H1 (cell line): ENCODE measurements at regions not wholly inside any gene's neighbourhood (a gene's known extent, or its start where the extent isn't known, plus 50 kb on each side); places are given as distances from the start of the nearest gene placed in this dataset.

Experiments used
- CTCF ChIA-PET: fragments of 300-600 bp; sonication (Branson Sonifier 250); formaldehyde crosslinking; loops from one replicate; lab custom pipeline; 2021; ENCODE audit not compliant: partially characterized antibody; lab: Charles Lee
- POLR2A ChIA-PET: fragments of 300-600 bp; sonication (Branson Sonifier 250); formaldehyde crosslinking; loops from one replicate; lab custom pipeline; 2021; ENCODE audit warnings: inconsistent platforms; ENCODE audit not compliant: partially characterized antibody; lab: Charles Lee
- DNase-seq, 2 experiments: peaks; one replicate each; pipeline versions ENCODE4 v3.0.0 to v3.0.0-alpha.2; 2010 to 2022; ENCODE audit warnings: low spot score in 2 of 2, low read depth in 1 of 2, mixed read lengths in 1 of 2
- FAIRE-seq: peaks from 2 replicates; lab custom pipeline; 2011; peaks lifted over from hg19 to GRCh38; lab: Jason Lieb, UNC
- H2AFZ ChIP-seq: 2 replicates; pipeline ENCODE4 v1.8.1; 2012; ENCODE audit warnings: low read length, inconsistent platforms
- H2AK5ac ChIP-seq: 2 replicates; pipeline ENCODE4 v1.6.1; 2013; ENCODE audit warnings: low read depth, low read length
- H2BK120ac ChIP-seq: replicated peaks from 2 replicates; pipeline ENCODE3; 2013; ENCODE audit warnings: low read depth, low read length, inconsistent platforms
- H2BK12ac ChIP-seq: 2 replicates; pipeline ENCODE4 v1.6.1; 2013; ENCODE audit warnings: low read depth, low read length
- H2BK15ac ChIP-seq: 2 replicates; pipeline ENCODE4 v1.6.1; 2013; ENCODE audit warnings: low read length
- H2BK20ac ChIP-seq: 2 replicates; pipeline ENCODE4 v1.6.1; 2013; ENCODE audit warnings: low read length
- H2BK5ac ChIP-seq: 2 replicates; pipeline ENCODE4 v1.6.1; 2013; ENCODE audit warnings: low read depth, low read length
- H3K14ac ChIP-seq: 2 replicates; pipeline ENCODE4 v1.6.1; 2013; ENCODE audit warnings: inconsistent platforms; ENCODE audit not compliant: insufficient read length
- H3K18ac ChIP-seq: 2 replicates; pipeline ENCODE4 v1.6.1; 2013; ENCODE audit warnings: low read length; ENCODE audit errors: extremely low read depth
- H3K23ac ChIP-seq: 2 replicates; pipeline ENCODE4 v1.6.1; 2013; ENCODE audit warnings: inconsistent platforms; ENCODE audit not compliant: insufficient read length
- H3K23me2 ChIP-seq: 2 replicates; pipeline ENCODE4 v1.6.1; 2013; ENCODE audit warnings: low read depth, low read length
- H3K27ac ChIP-seq: 2 replicates; pipeline ENCODE4 v1.6.1; 2011; ENCODE audit warnings: low read depth, low read length, inconsistent platforms
- H3K27me3 ChIP-seq, 4 experiments: replicated peaks in 1 of 4; 1 replicate in 1 of 4; 2 replicates in 3 of 4; pipeline versions ENCODE4 v1.6.1 to v1.8.1; 2011 to 2013; ENCODE audit warnings: low read length in 3 of 4, mild to moderate bottlenecking in 3 of 4, inconsistent platforms in 2 of 4, mixed read lengths in 2 of 4, moderate library complexity in 1 of 4; ENCODE audit not compliant: control insufficient read depth in 3 of 4, insufficient read depth in 3 of 4; ENCODE audit errors: extremely low read depth in 1 of 4
- H3K36me3 ChIP-seq, 4 experiments: 2 replicates each; pipeline versions ENCODE4 v1.6.1 to v1.8.1; 2011 to 2013; ENCODE audit warnings: mild to moderate bottlenecking in 4 of 4, low read length in 3 of 4, moderate library complexity in 2 of 4, control low read depth in 1 of 4, inconsistent platforms in 1 of 4; ENCODE audit not compliant: insufficient read depth in 4 of 4, control insufficient read depth in 2 of 4
- H3K4ac ChIP-seq: replicated peaks from 2 replicates; pipeline ENCODE3; 2013; ENCODE audit warnings: low read length, low read depth, mixed read lengths, inconsistent platforms; ENCODE audit not compliant: insufficient read length
- H3K4me1 ChIP-seq, 4 experiments: replicated peaks in 1 of 4; 1 replicate in 1 of 4; 2 replicates in 3 of 4; pipeline versions ENCODE4 v1.6.1 to v1.8.1; 2011 to 2013; ENCODE audit warnings: low read length in 3 of 4, inconsistent platforms in 2 of 4, mixed read lengths in 1 of 4; ENCODE audit not compliant: insufficient read depth in 4 of 4, control insufficient read depth in 3 of 4
- H3K4me2 ChIP-seq, 2 experiments: 2 replicates each; pipeline versions ENCODE4 v1.6.1 to v1.8.1; 2011 to 2013; ENCODE audit warnings: low read depth in 2 of 2, low read length in 2 of 2, control low read depth in 1 of 2, inconsistent platforms in 1 of 2, mild to moderate bottlenecking in 1 of 2; ENCODE audit not compliant: insufficient read depth in 1 of 2
- H3K4me3 ChIP-seq, 4 experiments: fragments of 200-600, 300-600 bp in 1 of 4; sonication (generic), shearing (Covaris generic), sonication (Bioruptor Twin) in 1 of 4; 2 replicates each; pipeline versions ENCODE4 v1.5.1 to v1.8.1; 2011 to 2016; ENCODE audit warnings: low read length in 4 of 4, low read depth in 3 of 4, control low read depth in 2 of 4, inconsistent platforms in 2 of 4, mild to moderate bottlenecking in 2 of 4, mixed read lengths in 1 of 4, moderate library complexity in 1 of 4; ENCODE audit not compliant: insufficient read depth in 2 of 4; ENCODE audit errors: extremely low read depth in 1 of 4
- H3K56ac ChIP-seq: replicated peaks from 2 replicates; pipeline ENCODE3; 2013; ENCODE audit warnings: low read depth, mild to moderate bottlenecking, mixed read lengths, low read length, inconsistent platforms; ENCODE audit not compliant: insufficient read length
- H3K79me1 ChIP-seq: 2 replicates; pipeline ENCODE4 v1.6.1; 2013; ENCODE audit warnings: low read depth, low read length, control low read depth
- H3K79me2 ChIP-seq, 2 experiments: 2 replicates each; pipeline versions ENCODE4 v1.6.1 to v1.8.1; 2012 to 2013; ENCODE audit warnings: low read length in 2 of 2, mild to moderate bottlenecking in 2 of 2, inconsistent platforms in 1 of 2; ENCODE audit not compliant: insufficient read depth in 2 of 2, control insufficient read depth in 1 of 2
- H3K9ac ChIP-seq, 4 experiments: replicated peaks in 1 of 4; 1 replicate in 1 of 4; 2 replicates in 3 of 4; pipeline versions ENCODE4 v1.6.1 to v1.8.1; 2011 to 2013; ENCODE audit warnings: low read depth in 3 of 4, low read length in 3 of 4, control low read depth in 2 of 4, mild to moderate bottlenecking in 2 of 4, moderate library complexity in 2 of 4, inconsistent platforms in 1 of 4; ENCODE audit errors: extremely low read depth in 1 of 4
- H3K9me3 ChIP-seq, 2 experiments: 2 replicates each; pipeline versions ENCODE4 v1.6.1 to v1.8.1; 2012 to 2013; ENCODE audit warnings: mild to moderate bottlenecking in 2 of 2, moderate library complexity in 2 of 2, control low read depth in 1 of 2, inconsistent platforms in 1 of 2, low read depth in 1 of 2, low read length in 1 of 2, mixed read lengths in 1 of 2; ENCODE audit not compliant: insufficient read depth in 2 of 2
- H4K20me1 ChIP-seq, 2 experiments: replicated peaks in 1 of 2; 2 replicates each; pipeline versions ENCODE3 to v1.8.1; 2011 to 2013; ENCODE audit warnings: inconsistent platforms in 2 of 2, low read length in 2 of 2, mild to moderate bottlenecking in 1 of 2; ENCODE audit not compliant: insufficient read depth in 2 of 2, control insufficient read depth in 1 of 2
- H4K5ac ChIP-seq: 2 replicates; pipeline ENCODE4 v1.6.1; 2013; ENCODE audit warnings: low read length, low read depth, mixed read lengths, inconsistent platforms; ENCODE audit not compliant: insufficient read length
- H4K8ac ChIP-seq: 2 replicates; pipeline ENCODE4 v1.8.0; 2013; ENCODE audit warnings: mild to moderate bottlenecking, moderate library complexity, low read length, inconsistent platforms; ENCODE audit not compliant: insufficient read depth; ENCODE audit errors: extremely low read depth
- H4K91ac ChIP-seq: replicated peaks from 2 replicates; pipeline ENCODE3; 2013; ENCODE audit warnings: low read length, mixed read lengths, inconsistent platforms; ENCODE audit not compliant: insufficient read length
- BACH1 ChIP-seq: IDR thresholded peaks from 2 replicates; pipeline ENCODE4 v1.6.1; 2012; ENCODE audit warnings: low read length, improper control_type of control experiment
- CREB1 ChIP-seq: IDR thresholded peaks from 2 replicates; pipeline ENCODE4 v1.6.1; 2012; ENCODE audit warnings: inconsistent platforms
- HDAC2 ChIP-seq, 2 experiments: fragments of 300-600 bp in 1 of 2; sonication (generic) in 1 of 2; IDR thresholded peaks; 2 replicates each; pipeline ENCODE4 v1.6.1; 2011 to 2012; ENCODE audit warnings: low read depth in 2 of 2, low read length in 2 of 2, mild to moderate bottlenecking in 2 of 2, moderate library complexity in 2 of 2, borderline replicate concordance in 1 of 2, inconsistent platforms in 1 of 2
- JUN ChIP-seq: IDR thresholded peaks from 2 replicates; pipeline ENCODE4 v1.6.1; 2011; ENCODE audit warnings: low read depth, mild to moderate bottlenecking, improper control_type of control experiment, low read length
- JUND ChIP-seq: IDR thresholded peaks from 2 replicates; pipeline ENCODE4 v1.6.1; 2011; ENCODE audit warnings: mild to moderate bottlenecking, improper control_type of control experiment, low read length
- KDM4A ChIP-seq: IDR thresholded peaks from one replicate; pipeline ENCODE4 v1.7.1; 2012; ENCODE audit warnings: low read depth, mild to moderate bottlenecking, moderate library complexity, low read length, inconsistent platforms; ENCODE audit not compliant: severe bottlenecking
- KDM5A ChIP-seq: fragments of 200-600 bp; IDR thresholded peaks from 2 replicates; pipeline ENCODE4 v1.7.1; 2012; ENCODE audit warnings: mild to moderate bottlenecking, low read length, inconsistent platforms, mixed read lengths
- MAFK ChIP-seq: IDR thresholded peaks from 2 replicates; pipeline ENCODE4 v1.6.1; 2012; ENCODE audit warnings: low read depth, mild to moderate bottlenecking, improper control_type of control experiment, low read length
- RAD21 ChIP-seq, 2 experiments: IDR thresholded peaks in 1 of 2; conservative IDR thresholded peaks in 1 of 2; 2 replicates each; pipeline ENCODE4 v1.6.1; 2011; ENCODE audit warnings: low read depth in 2 of 2, low read length in 2 of 2, improper control_type of control experiment in 1 of 2, inconsistent platforms in 1 of 2, mild to moderate bottlenecking in 1 of 2, moderate library complexity in 1 of 2
- RNF2 ChIP-seq: fragments of 200-900, 300-1000 bp; sonication (generic); IDR thresholded peaks from 2 replicates; pipeline ENCODE4 v1.7.1; 2016; ENCODE audit warnings: borderline replicate concordance, low read depth, mild to moderate bottlenecking, antibody characterized with exemption, low read length; ENCODE audit not compliant: poor library complexity, severe bottlenecking; ENCODE audit errors: missing control alignments
- RXRA ChIP-seq: IDR thresholded peaks from 2 replicates; pipeline ENCODE4 v1.6.1; 2011; ENCODE audit warnings: low read depth, mild to moderate bottlenecking, low read length, moderate library complexity; ENCODE audit not compliant: insufficient read depth
- SP4 ChIP-seq: IDR thresholded peaks from 2 replicates; pipeline ENCODE4 v1.6.1; 2012; ENCODE audit warnings: low read length, inconsistent platforms
- TAF7 ChIP-seq: optimal IDR thresholded peaks from 2 replicates; pipeline ENCODE3; 2011; ENCODE audit warnings: low read depth, mild to moderate bottlenecking, inconsistent platforms, low read length, moderate library complexity, borderline replicate concordance
- WGBS, 2 experiments: shearing (Covaris generic) in 1 of 2; methylation state at CpG; one replicate each; pipeline versions ENCODE4 v1.1.6 to v1.1.7; 2013 to 2015; ENCODE audit warnings: low lambda C conversion rate in 2 of 2, mixed read lengths in 2 of 2, inconsistent platforms in 1 of 2, low coverage in 1 of 2, missing lambda C conversion rate in 1 of 2; ENCODE audit not compliant: insufficient replicate concordance in 2 of 2, insufficient coverage in 1 of 2, insufficient read length in 1 of 2; ENCODE audit errors: extremely low coverage in 1 of 2, missing lambda C conversion rate in 1 of 2; 5-methylcytosine and 5-hydroxymethylcytosine counted together

GRCh38 chr3:137259089-137259488 lies 301.3 kb downstream of the IL20RB start:
- CTCF ChIA-PET = interaction anchor here (0.6 to 1.7 kb wide), 3 partner anchors 28 to 115 kb away, joined by 3 to 6 read pairs (median 3); no protein-coding TSS in a partner anchor
- no peak overlapping the region for H3K23ac ChIP-seq
- H2BK120ac ChIP-seq = no peak overlapping the region

More at GRCh38 chr3:137259089-137259488, 301.3 kb downstream of the IL20RB start:
- Histone ChIP-seq H3K56ac (no peak overlapping the region), H3K4ac (no peak overlapping the region), H3K27ac (no peak overlapping the region), H3K18ac (no peak overlapping the region), H3K4me1 (peaks cover 0 to 2% (median 0%) of the 10 kb centered on the region in 4 experiments; a peak in 2 of 7 replicates), H3K79me1 (no peaks in the 10 kb centered on the region), H2AK5ac (no peak overlapping the region), H3K4me3 (no peak overlapping the region), H4K8ac (no peak overlapping the region), H4K20me1 (no peaks in the 10 kb centered on the region), H2BK15ac (peak overlapping the region; percentile 33; the same call in 1 of the 2 replicates), H3K36me3 (no peaks in the 10 kb centered on the region), H3K14ac (no peak overlapping the region), H3K79me2 (no peaks in the 10 kb centered on the region), H2BK12ac (no peak overlapping the region; the same call in 1 of the 2 replicates), H2AFZ (peak overlapping the region; percentile 70; the same call in 1 of the 2 replicates), H3K4me2 (no peak overlapping the region), H3K9me3 (no peaks in the 10 kb centered on the region), H2BK20ac (no peak overlapping the region), H4K91ac (no peak overlapping the region), H3K27me3 (peaks cover 0 to 1% (median 0%) of the 10 kb centered on the region in 4 experiments; a peak in 1 of 7 replicates), H3K9ac (no peak overlapping the region), H2BK5ac (no peak overlapping the region), H3K23me2 (no peaks in the 10 kb centered on the region), H4K5ac (no peak overlapping the region)
- POLR2A ChIA-PET = no interaction called here
- TF ChIP-seq BACH1 (no peak), RXRA (no peak), JUND (no peak), KDM4A (no peak), HDAC2 (IDR thresholded peaks at IDR 0.05; ENCODE audit: borderline replicate concordance in 1 of 2, low read depth in 2 of 2, low read length in 2 of 2) (no peak), SP4 (no peak), JUN (no peak), CREB1 (no peak), RAD21 (IDR thresholded peaks at IDR 0.05 in 1 of 2, conservative IDR thresholded peaks at IDR 0.05 in 1 of 2; ENCODE audit: low read depth in 2 of 2, low read length in 2 of 2) (no peak), RNF2 (no peak), MAFK (no peak), TAF7 (no peak), KDM5A (no peak)
- WGBS, 2 experiments = 92% methylated on average over 3 of the region's 3 CpGs; no CpG with 5 or more reads in 1 of the 2 experiments
- FAIRE-seq = no peak
- DNase-seq = no peak
